A549 (cell line): ENCODE measurements at regions not wholly inside any gene's neighbourhood (a gene's known extent, or its start where the extent isn't known, plus 50 kb on each side); places are given as distances from the start of the nearest gene placed in this dataset.

Experiments
- ATAC-seq, 2 experiments: fragments of 200-7000 bp in 1 of 2; fragments of >200 bp in 1 of 2; cut with Nextera tagmentation in 1 of 2; cut with Tn5 transposase in 1 of 2; 3 replicates each; pipeline versions ENCODE4 v1.8.0 to v1.9.1; 2018 to 2020; ENCODE audit warnings: mild to moderate bottlenecking in 1 of 2, moderate library complexity in 1 of 2
- CTCF ChIA-PET: fragments of 300-600 bp; sonication (Branson Sonifier 250); formaldehyde crosslinking; extraction: SDS; loops from one replicate; lab custom pipeline; 2021; ENCODE audit warnings: antibody characterized with exemption, inconsistent platforms; lab: Yijun Ruan, JAX
- POLR2A ChIA-PET: fragments of 350-600 bp; formaldehyde crosslinking; extraction: SDS; loops from one replicate; lab custom pipeline; 2021; ENCODE audit warnings: antibody characterized with exemption, inconsistent platforms; lab: Yijun Ruan, JAX
- DNase-seq, 2 experiments: peaks; one replicate each; pipeline versions ENCODE4 v3.0.0 to v3.0.0-alpha.2; 2011 to 2016; ENCODE audit warnings: low read depth in 1 of 2, low spot score in 1 of 2
- FAIRE-seq: peaks from 2 replicates; lab custom pipeline; 2011; peaks lifted over from hg19 to GRCh38; lab: Jason Lieb, UNC
- H3K27ac ChIP-seq, 2 experiments: fragments of >200 bp; sonication (Bioruptor Twin); formaldehyde crosslinking; 3 replicates each; pipeline ENCODE4 v1.5.1; 2016 to 2017
- H3K4me1 ChIP-seq: fragments of >200 bp; sonication (Bioruptor Twin); formaldehyde crosslinking; 3 replicates; pipeline ENCODE4 v1.6.1; 2016
- H3K4me2 ChIP-seq: fragments of >200 bp; sonication (Bioruptor Twin); formaldehyde crosslinking; 3 replicates; pipeline ENCODE4 v1.6.1; 2016
- H3K4me3 ChIP-seq: fragments of >200 bp; sonication (Bioruptor Twin); formaldehyde crosslinking; 3 replicates; pipeline ENCODE4 v1.5.1; 2016
- H3K9me3 ChIP-seq: fragments of >200 bp; sonication (Bioruptor Twin); formaldehyde crosslinking; 3 replicates; pipeline ENCODE4 v1.6.1; 2016
- BHLHE40 ChIP-seq: IDR thresholded peaks from 2 replicates; pipeline ENCODE4 v1.6.1; 2012; ENCODE audit warnings: low read depth, low read length, inconsistent platforms
- CBX2 ChIP-seq: fragments of 200-600 bp; sonication (generic); IDR thresholded peaks from 2 replicates; pipeline ENCODE4 v1.6.1; 2016; ENCODE audit warnings: low read depth, mild to moderate bottlenecking, borderline replicate concordance
- CHD4 ChIP-seq: fragments of 200-600 bp; sonication (generic); IDR thresholded peaks from 2 replicates; pipeline ENCODE4 v1.6.1; 2016; ENCODE audit warnings: antibody characterized with exemption, mild to moderate bottlenecking, borderline replicate concordance
- EHF ChIP-seq: fragments of 250-450 bp; sonication (Bioruptor Pico); IDR thresholded peaks from 2 replicates; pipeline ENCODE4 v1.5.0; 2020; ENCODE audit warnings: mild to moderate bottlenecking
- EHMT2 ChIP-seq: fragments of 200-600 bp; sonication (generic); IDR thresholded peaks from 2 replicates; pipeline ENCODE4 v1.6.1; 2016; ENCODE audit warnings: antibody characterized with exemption, low read depth, mild to moderate bottlenecking, moderate library complexity
- EP300 ChIP-seq, 2 experiments: fragments of >200 bp; sonication (Bioruptor Twin); formaldehyde crosslinking; IDR thresholded peaks; 2 replicates in 1 of 2; 3 replicates in 1 of 2; pipeline ENCODE4 v1.6.1; 2016 to 2017
- HOXB5 ChIP-seq: fragments of 250-450 bp; sonication (Bioruptor Pico); IDR thresholded peaks from 2 replicates; pipeline ENCODE4 v1.5.0; 2020; ENCODE audit warnings: mild to moderate bottlenecking, moderate library complexity
- JUN ChIP-seq, 2 experiments: fragments of >200 bp; sonication (Bioruptor Twin); formaldehyde crosslinking; IDR thresholded peaks; 2 replicates in 1 of 2; 3 replicates in 1 of 2; pipeline ENCODE4 v1.6.1; 2016 to 2017
- NR3C1 ChIP-seq: fragments of >200 bp; sonication (Bioruptor Twin); formaldehyde crosslinking; IDR thresholded peaks from 3 replicates; pipeline ENCODE4 v1.6.1; 2017
- POLR2A ChIP-seq: IDR thresholded peaks from 2 replicates; pipeline ENCODE4 v1.6.1; 2012; ENCODE audit warnings: mild to moderate bottlenecking, low read length
- POLR2AphosphoS2 ChIP-seq: conservative IDR thresholded peaks from 2 replicates; pipeline ENCODE4 v1.6.1; 2012; ENCODE audit warnings: low read length, improper control_type of control experiment, inconsistent platforms
- RAD21 ChIP-seq, 2 experiments: fragments of >200 bp in 1 of 2; sonication (Bioruptor Twin) in 1 of 2; formaldehyde crosslinking in 1 of 2; IDR thresholded peaks in 1 of 2; conservative IDR thresholded peaks in 1 of 2; 2 replicates in 1 of 2; 3 replicates in 1 of 2; pipeline ENCODE4 v1.6.1; 2012 to 2018; ENCODE audit warnings: inconsistent platforms in 1 of 2
- RARB ChIP-seq: fragments of 250-450 bp; sonication (Bioruptor Pico); IDR thresholded peaks from 2 replicates; pipeline ENCODE4 v1.8.0; 2021; ENCODE audit warnings: mild to moderate bottlenecking, moderate library complexity
- RCOR1 ChIP-seq: fragments of 150-350 bp; IDR thresholded peaks from 2 replicates; pipeline ENCODE4 v1.6.1; 2014; ENCODE audit warnings: antibody characterized with exemption, low read length, low read depth
- RNF2 ChIP-seq: fragments of 200-600 bp; sonication (generic); IDR thresholded peaks from 2 replicates; pipeline ENCODE4 v1.6.1; 2016; ENCODE audit warnings: low read depth, mild to moderate bottlenecking, antibody characterized with exemption, moderate library complexity, borderline replicate concordance
- SMC3 ChIP-seq: fragments of >200 bp; sonication (Bioruptor Twin); formaldehyde crosslinking; IDR thresholded peaks from 3 replicates; pipeline ENCODE4 v1.6.1; 2018; ENCODE audit warnings: inconsistent platforms
- TFCP2L1 ChIP-seq: fragments of 250-450 bp; sonication (Bioruptor Pico); IDR thresholded peaks from 2 replicates; pipeline ENCODE4 v1.5.0; 2021; ENCODE audit warnings: mild to moderate bottlenecking
- TP53 ChIP-seq: fragments of 250-450 bp; sonication (Bioruptor Pico); IDR thresholded peaks from 2 replicates; pipeline ENCODE4 v1.5.0; 2021; ENCODE audit warnings: mild to moderate bottlenecking, moderate library complexity
- ZC3H11A ChIP-seq: fragments of 450-650 bp; IDR thresholded peaks from 2 replicates; pipeline ENCODE4 v1.6.1; 2014; ENCODE audit warnings: antibody characterized with exemption, mild to moderate bottlenecking
- ZNF302 ChIP-seq: fragments of 250-450 bp; sonication (Bioruptor Pico); IDR thresholded peaks from 2 replicates; pipeline ENCODE4 v1.9.0; 2021; ENCODE audit warnings: inconsistent platforms, mild to moderate bottlenecking, moderate library complexity
- ZSCAN20 ChIP-seq: fragments of 250-450 bp; sonication (Bioruptor Pico); IDR thresholded peaks from 2 replicates; pipeline ENCODE4 v1.8.0; 2022; ENCODE audit warnings: mild to moderate bottlenecking, moderate library complexity
- WGBS: methylation state at CpG from one replicate; pipeline ENCODE4 v1.1.6; 2017; ENCODE audit errors: missing lambda C conversion rate; 5-methylcytosine and 5-hydroxymethylcytosine counted together
- TF ChIP-seq, protein P1 (sequence below): IDR thresholded peaks from 2 replicates; pipeline ENCODE4 v1.6.1; 2012
- TF ChIP-seq, protein P2 (sequence below): fragments of 200-600 bp; sonication (generic); IDR thresholded peaks from 2 replicates; pipeline ENCODE4 v1.6.1; 2016; ENCODE audit warnings: antibody characterized with exemption, mild to moderate bottlenecking, moderate library complexity

DNA sequence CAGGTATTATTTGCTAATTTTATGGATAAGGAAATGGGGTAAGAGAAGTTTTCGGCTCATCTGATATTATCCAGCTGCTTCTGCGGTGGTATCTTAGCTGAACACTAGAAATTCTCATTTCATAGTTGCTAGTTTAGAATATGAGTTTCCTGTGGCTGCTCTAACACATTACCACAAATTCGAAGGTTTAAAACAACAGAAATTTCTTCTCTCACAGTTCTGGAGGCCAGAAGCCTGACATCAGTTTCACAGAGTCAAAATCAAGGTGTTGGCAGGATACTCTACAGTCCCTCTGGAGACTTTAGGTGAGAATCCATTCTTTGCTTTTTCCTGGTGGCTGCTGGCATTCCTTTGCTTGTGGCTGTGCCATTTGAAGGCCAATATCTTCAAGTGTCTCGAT is 205.9 kb downstream of the PTEN start:
- no peak overlapping the region for H3K4me3 ChIP-seq
- H3K4me2 ChIP-seq, result no peak overlapping the region
- no peak overlapping the region for H3K27ac ChIP-seq
- 79% methylated on average over 4 of the region's 4 CpGs for WGBS
- TF ChIP-seq TP53 (CRISPR knock-in tag), result no peak
- TF ChIP-seq RAD21 (conservative IDR thresholded peaks at IDR 0.05 in 1 of 2, IDR thresholded peaks at IDR 0.05 in 1 of 2), result no peak
- no peak for TF ChIP-seq CHD4
- TF ChIP-seq ZNF302 (CRISPR knock-in tag), result no peak
- TF ChIP-seq RNF2, result no peak
- no peak for TF ChIP-seq ZC3H11A
- no peak for TF ChIP-seq HOXB5
- H3K9me3 ChIP-seq, result no peaks in the 10 kb centered on the region
- peaks cover 10% of the 10 kb centered on the region for H3K4me1 ChIP-seq
- FAIRE-seq (no peak), ATAC-seq (no peak), DNase-seq (no peak)
- ChIA-PET CTCF (interaction anchor here (1.5 kb wide), 1 partner anchor 16 kb away, joined by 3 read pairs; no protein-coding TSS in a partner anchor), POLR2A (no interaction called here)

DNA sequence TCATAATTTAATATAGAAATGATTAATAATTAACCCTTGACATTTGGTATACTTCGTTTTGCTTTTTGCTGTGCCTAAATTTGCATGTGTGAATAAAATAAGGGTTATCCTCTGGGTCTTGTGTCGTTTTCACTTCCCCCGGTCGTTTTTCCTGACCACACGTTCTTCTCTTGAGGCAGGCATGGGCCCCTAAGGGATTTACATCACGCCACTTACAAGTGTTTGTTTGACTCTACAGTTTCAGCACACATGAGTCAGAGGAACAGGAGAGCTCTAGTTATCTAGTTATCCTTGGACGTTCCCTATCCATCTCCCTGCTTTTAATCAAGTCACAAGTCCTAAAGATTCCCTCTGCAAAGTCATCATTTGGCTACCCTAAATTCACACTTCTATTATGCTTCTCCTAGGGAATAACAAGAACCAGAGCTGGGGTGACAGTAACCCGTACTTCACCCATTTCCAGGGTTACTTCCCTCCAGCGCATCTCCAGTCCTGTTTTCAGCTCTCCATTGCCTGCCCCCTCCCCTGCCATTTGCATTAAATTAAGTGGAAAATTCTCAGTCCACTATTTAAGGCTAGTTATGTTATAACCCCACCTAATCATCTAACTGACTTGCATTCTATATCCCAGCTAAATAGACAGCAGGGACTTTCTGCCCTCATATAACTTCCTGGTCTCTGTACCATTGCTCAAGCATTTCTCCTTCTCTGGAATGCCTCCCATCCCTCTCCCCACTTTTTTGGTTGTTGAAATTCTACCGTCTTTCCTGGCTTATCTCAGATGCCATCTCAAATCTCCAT is 206.9 kb downstream of the PTEN start:
- H3K4me1 ChIP-seq, result peaks cover 10% of the 10 kb centered on the region
- POLR2A ChIA-PET, result no interaction called here
- ATAC-seq (peak in 1 of 2 experiments; percentile 70; a peak in 3 of 6 replicates), FAIRE-seq (no peak)
- TF ChIP-seq CBX2, result no peak
- TF ChIP-seq, protein P1, sequence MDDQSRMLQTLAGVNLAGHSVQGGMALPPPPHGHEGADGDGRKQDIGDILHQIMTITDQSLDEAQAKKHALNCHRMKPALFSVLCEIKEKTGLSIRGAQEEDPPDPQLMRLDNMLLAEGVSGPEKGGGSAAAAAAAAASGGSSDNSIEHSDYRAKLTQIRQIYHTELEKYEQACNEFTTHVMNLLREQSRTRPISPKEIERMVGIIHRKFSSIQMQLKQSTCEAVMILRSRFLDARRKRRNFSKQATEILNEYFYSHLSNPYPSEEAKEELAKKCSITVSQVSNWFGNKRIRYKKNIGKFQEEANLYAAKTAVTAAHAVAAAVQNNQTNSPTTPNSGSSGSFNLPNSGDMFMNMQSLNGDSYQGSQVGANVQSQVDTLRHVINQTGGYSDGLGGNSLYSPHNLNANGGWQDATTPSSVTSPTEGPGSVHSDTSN, result no peak
- no peak for TF ChIP-seq ZSCAN20 (CRISPR knock-in tag)
- TF ChIP-seq POLR2AphosphoS2, result no peak
- no peak for TF ChIP-seq SMC3
- no peak for TF ChIP-seq RARB
- no peak for TF ChIP-seq EHF
- no peak for TF ChIP-seq TFCP2L1 (CRISPR knock-in tag)
- TF ChIP-seq ZNF302 (CRISPR knock-in tag), result no peak
- TF ChIP-seq BHLHE40, result no peak
- TF ChIP-seq NR3C1, result no peak
- TF ChIP-seq EHMT2, result no peak
- no peak for TF ChIP-seq POLR2A
- TF ChIP-seq RCOR1, result no peak
- TF ChIP-seq, protein P2, sequence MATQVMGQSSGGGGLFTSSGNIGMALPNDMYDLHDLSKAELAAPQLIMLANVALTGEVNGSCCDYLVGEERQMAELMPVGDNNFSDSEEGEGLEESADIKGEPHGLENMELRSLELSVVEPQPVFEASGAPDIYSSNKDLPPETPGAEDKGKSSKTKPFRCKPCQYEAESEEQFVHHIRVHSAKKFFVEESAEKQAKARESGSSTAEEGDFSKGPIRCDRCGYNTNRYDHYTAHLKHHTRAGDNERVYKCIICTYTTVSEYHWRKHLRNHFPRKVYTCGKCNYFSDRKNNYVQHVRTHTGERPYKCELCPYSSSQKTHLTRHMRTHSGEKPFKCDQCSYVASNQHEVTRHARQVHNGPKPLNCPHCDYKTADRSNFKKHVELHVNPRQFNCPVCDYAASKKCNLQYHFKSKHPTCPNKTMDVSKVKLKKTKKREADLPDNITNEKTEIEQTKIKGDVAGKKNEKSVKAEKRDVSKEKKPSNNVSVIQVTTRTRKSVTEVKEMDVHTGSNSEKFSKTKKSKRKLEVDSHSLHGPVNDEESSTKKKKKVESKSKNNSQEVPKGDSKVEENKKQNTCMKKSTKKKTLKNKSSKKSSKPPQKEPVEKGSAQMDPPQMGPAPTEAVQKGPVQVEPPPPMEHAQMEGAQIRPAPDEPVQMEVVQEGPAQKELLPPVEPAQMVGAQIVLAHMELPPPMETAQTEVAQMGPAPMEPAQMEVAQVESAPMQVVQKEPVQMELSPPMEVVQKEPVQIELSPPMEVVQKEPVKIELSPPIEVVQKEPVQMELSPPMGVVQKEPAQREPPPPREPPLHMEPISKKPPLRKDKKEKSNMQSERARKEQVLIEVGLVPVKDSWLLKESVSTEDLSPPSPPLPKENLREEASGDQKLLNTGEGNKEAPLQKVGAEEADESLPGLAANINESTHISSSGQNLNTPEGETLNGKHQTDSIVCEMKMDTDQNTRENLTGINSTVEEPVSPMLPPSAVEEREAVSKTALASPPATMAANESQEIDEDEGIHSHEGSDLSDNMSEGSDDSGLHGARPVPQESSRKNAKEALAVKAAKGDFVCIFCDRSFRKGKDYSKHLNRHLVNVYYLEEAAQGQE, result no peak
- no peak for TF ChIP-seq EP300 (IDR thresholded peaks at IDR 0.05)
- TF ChIP-seq HOXB5, result no peak
- no peak for TF ChIP-seq JUN (IDR thresholded peaks at IDR 0.05)
- TF ChIP-seq, all 56 proteins: peak for 0
- Histone ChIP-seq H3K4me2 (peak overlapping the region; percentile 35; the same call in 2 of the 3 replicates), H3K9me3 (no peaks in the 10 kb centered on the region), H3K27ac (no peak overlapping the region), H3K4me3 (no peak overlapping the region)
- CTCF ChIA-PET, result interaction anchor here (1.3 kb wide), 1 partner anchor 12 kb away, joined by 3 read pairs; no protein-coding TSS in a partner anchor
- WGBS, result 35% methylated on average over 10 of the region's 10 CpGs
- peak in 1 of 2 experiments; percentile 28 for DNase-seq
